Activated CD4-positive, alpha-beta T cell treated with anti-CD3 and anti-CD28 coated beads for 1 hour (primary cell): ENCODE measurements at regions not wholly inside any gene's neighbourhood (a gene's known extent, or its start where the extent isn't known, plus 50 kb on each side); places are given as distances from the start of the nearest gene placed in this dataset.
"Not testable (repeated sequence)": the region's sequence is repeated elsewhere in the genome, so short reads cannot be mapped to it uniquely, and the experiment has no call there.

ENCODE experiments used
- DNase-seq: peaks from one replicate; pipeline ENCODE4 v3.0.0-alpha.2; 2020

GRCh38 chr2:38482710-38483109, 105.6 kb upstream of the ATL2 start:
- not testable (repeated sequence) for DNase-seq

DNA sequence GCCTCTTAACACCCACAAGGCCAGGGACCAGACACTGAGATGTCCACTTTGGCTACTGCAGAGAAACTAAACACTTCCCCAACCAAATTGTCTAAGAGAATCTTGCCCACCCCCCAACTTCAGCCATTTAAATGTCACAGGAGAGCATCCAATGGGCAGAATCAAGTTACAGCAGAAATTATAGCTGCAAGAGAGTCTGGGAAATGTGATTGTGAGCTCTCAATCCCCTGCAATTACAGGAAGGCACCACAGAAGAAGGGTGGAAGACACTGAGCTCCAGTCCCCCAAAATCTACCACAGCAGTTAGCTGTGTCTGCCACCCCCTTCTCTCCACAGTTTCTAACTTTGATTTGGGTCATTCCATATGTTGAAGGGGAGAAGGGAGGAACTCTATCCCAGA, 103.5 kb upstream of the ATL2 start:
- DNase-seq = no peak

GRCh38 chr2:38477006-38477405, 99.9 kb upstream of the ATL2 start:
- DNase-seq = no peak

- no peak for DNase-seq
Measured at GRCh38 chr2:38475567-38475881, 98.5 kb upstream of the ATL2 start.

DNA sequence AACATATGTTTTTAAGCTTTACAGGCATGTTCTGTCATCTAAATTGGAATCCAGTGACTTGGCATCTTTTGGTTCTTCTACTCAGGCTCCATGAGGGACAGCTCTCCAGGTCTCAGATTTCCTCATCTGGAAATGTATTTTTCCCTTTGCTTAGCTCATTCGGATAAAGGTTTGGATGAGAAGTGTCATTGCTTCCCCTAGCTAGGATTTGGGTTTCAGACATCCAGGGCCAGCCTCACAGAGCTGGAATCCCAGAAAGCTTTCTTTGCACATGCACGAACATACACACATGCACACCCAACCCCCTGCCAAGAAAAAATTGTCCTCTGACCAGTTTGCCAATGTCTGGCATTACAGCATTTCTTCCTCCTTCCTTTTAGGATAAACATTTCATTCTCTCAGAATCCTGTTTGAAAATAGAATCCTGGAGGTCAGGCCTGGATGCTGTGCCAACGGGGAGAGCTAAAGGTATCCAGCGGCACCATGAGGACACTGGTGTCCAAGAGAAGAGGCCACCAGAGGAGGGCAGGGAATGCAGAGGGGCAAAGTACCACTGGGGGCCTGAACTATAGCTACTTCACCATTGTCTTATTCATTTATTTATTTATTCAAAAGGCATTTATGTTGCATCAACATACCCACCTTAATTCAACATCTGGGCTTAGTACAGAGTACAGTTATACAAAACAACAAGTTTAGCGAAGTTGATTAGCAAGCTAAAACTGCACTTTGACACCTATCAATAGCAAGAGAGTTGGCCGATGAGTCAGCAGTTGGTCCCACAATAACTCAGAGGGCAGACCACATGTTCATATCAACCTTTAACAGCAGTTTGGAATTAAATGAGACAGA, 97.9 kb upstream of the ATL2 start:
- DNase-seq = no peak

GRCh38 chr2:38474021-38474456, 97.0 kb upstream of the ATL2 start:
- no peak for DNase-seq

- no peak for DNase-seq
Measured at GRCh38 chr2:38473333-38474005, 96.4 kb upstream of the ATL2 start.

- no peak for DNase-seq
Measured at GRCh38 chr2:38470115-38470514, 93.0 kb upstream of the ATL2 start.

GRCh38 chr2:38467768-38468455, 90.8 kb upstream of the ATL2 start:
- no peak for DNase-seq

DNA sequence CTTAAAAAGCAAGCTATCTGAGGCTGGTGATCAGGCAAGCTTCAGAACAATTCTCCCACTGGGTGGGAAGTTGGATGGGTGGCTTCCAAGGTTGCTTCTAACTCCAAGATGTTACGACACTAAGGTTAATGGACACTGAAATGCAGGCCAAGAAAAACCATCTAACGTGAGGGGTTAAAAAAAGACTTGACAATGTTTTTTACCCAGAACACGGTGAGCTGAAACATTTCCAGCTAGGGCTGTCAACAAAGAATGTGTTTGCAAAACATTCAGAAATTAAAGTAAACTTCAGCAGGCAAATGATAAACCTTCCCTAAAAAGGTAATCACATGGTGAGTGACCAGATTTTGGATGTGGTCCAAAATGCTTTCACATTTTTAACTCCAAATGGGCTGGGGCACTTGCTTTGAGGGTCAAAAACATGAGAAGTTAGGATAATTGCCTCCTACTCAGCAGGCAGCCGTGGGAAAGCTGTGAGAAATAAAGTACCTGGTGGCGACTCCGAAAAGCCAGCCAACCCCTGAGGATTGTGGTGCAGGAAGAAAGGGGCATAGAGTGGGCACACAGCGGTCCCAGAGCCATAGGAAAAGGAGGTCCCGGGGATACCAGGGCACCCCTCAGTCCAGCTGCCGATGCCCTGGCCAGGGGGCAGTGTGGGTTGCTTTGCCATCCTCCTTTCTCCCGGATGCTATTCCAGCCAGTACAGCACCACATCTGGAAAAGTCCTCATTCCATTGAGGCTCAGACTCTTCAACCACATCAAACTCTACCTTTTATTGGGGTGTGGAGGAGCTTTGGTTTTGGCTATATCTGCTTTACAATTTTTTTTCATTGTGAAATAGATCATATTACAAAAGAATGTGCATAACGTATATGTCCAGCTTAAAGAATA, 90.0 kb upstream of the ATL2 start:
- no peak for DNase-seq

GRCh38 chr2:38466409-38466808, 89.3 kb upstream of the ATL2 start:
- DNase-seq = no peak

GRCh38 chr2:38465789-38466127, 88.7 kb upstream of the ATL2 start:
- no peak for DNase-seq

GRCh38 chr2:38464971-38465788, 88.1 kb upstream of the ATL2 start:
- DNase-seq = no peak

DNA sequence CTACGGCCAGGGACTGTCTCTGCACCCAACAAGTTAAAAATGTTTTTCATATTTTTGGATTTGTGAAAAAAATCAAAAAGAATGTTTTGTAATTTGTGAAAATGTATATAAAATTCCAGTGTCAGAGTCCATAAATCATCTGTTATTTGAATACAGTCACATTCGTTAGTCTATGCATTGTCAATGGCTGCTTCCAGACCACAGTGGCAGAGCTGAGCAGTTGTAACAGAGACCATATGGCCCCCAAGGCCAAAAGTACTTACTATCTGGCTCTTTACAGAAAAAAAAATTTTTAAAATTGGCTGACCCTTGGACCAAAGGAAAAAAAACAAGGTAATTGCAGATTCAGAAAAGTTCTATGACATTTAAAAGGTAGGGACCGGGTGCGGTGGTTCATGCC, 86.7 kb upstream of the ATL2 start:
- no peak for DNase-seq

GRCh38 chr2:38462121-38462661, 85.1 kb upstream of the ATL2 start:
- no peak for DNase-seq

GRCh38 chr2:38461470-38461869, 84.4 kb upstream of the ATL2 start:
- DNase-seq = no peak

DNA sequence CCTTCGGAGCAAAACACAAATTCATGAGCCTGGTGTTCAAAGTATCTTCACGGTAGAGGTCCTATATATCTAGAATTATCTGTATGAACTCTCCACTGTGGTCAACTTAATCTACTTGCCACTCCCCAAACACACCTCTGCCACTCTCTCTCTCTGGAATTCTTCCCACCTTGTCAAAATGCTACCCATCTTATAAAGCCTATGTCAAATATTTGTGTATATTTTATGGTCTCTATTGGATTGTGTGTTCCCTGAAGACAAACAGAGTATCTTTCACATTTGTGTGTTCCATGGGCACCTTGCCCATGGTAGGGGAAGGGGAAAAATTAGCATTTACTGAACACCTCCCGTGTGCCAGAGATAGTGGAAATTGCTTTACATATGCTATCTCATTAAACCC, 83.2 kb upstream of the ATL2 start:
- DNase-seq = no peak

DNA sequence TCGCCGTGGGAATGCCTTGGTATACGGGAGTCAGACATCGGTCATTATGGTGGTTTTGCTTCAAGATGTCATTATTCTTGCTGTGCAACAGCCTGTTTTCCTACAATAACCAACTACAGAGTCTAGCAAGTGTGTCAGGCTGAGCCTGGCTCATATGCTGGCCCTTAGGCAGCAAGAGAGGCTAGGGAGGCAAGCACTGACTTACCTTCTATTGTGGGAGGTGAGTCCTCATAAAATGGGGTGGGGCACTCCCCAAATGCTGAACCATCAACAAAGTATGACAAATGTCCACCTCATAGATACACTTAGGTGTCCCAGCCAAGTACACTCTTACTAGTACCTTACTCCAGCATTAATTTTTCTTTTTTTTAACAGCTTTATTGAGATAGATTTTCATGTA, 77.0 kb upstream of the ATL2 start:
- no peak for DNase-seq

GRCh38 chr2:38451778-38452177, 74.7 kb upstream of the ATL2 start:
- DNase-seq = not testable (repeated sequence)

DNA sequence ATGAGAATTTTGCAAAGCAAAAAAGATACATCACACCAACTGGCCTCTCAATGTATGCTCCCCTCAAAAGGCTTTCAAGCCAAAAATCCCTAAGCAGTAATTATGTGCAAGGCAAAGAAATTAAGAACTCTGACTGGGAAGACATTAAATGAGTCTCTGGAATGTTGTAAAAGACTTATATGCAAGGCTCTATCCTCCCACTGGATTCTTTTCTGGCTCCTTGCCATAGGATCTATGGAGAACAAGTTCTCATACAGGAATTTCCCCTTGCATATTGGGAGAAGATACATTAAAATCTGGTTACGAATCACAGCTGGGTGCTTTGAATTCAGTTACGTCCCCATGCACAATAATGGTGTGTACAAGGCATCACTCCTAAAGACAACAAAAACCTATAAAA, 73.4 kb upstream of the ATL2 start:
- DNase-seq = no peak

- no peak for DNase-seq
Measured at GRCh38 chr2:38448692-38449410, 71.8 kb upstream of the ATL2 start.
